Pancreas (tissue), 10 donors: ENCODE measurements at regions not wholly inside any gene's neighbourhood (a gene's known extent, or its start where the extent isn't known, plus 50 kb on each side); places are given as distances from the start of the nearest gene placed in this dataset.
"Not testable (repeated sequence)": the region's sequence is repeated elsewhere in the genome, so short reads cannot be mapped to it uniquely, and the experiment has no call there.

Source experiments
- ATAC-seq, 4 donors: fragments of 200-7000 bp; cut with Tn5 transposase; one replicate each; pipeline versions ENCODE4 v1.8.0 to v1.9.1; 2020; ENCODE audit warnings: mild to moderate bottlenecking in 4 of 4, moderate library complexity in 4 of 4
- DNase-seq, 6 donors: peaks; one replicate each; pipeline ENCODE4 v3.0.0-alpha.2; 2020
- FAIRE-seq: peaks from 2 replicates; lab custom pipeline; 2012; peaks lifted over from hg19 to GRCh38; lab: Jason Lieb, UNC
- H3K27ac ChIP-seq, 4 donors: fragments of 200-600 bp; sonication (generic); 1 replicate in 3 of 4; 2 replicates in 1 of 4; pipeline versions ENCODE4 v1.5.0 to v1.8.0; 2020
- H3K27me3 ChIP-seq, 4 donors: fragments of 200-600 bp; one replicate each; pipeline ENCODE4 v1.8.0; 2021
- H3K36me3 ChIP-seq, 3 donors: fragments of 200-600 bp; sonication (generic) in 1 of 3; one replicate each; pipeline versions ENCODE4 v1.5.0 to v1.8.0; 2020 to 2021
- H3K4me1 ChIP-seq, 3 donors: fragments of 200-600 bp; one replicate each; pipeline ENCODE4 v1.8.0; 2021
- H3K4me3 ChIP-seq, 4 donors: fragments of 200-600 bp; sonication (generic) in 2 of 4; one replicate each; pipeline versions ENCODE4 v1.5.0 to v1.8.0; 2020 to 2021
- H3K9me3 ChIP-seq, 4 donors: fragments of 200-600 bp; one replicate each; pipeline ENCODE4 v1.8.0; 2021
- WGBS, 2 donors: extraction: QIAGEN DNeasy Blood & Tissue Kit; methylation state at CpG; one replicate each; pipeline ENCODE4 v1.1.7; 2013; 5-methylcytosine and 5-hydroxymethylcytosine counted together
- intact Hi-C, 3 donors: fragments of 100-400 bp; cut with DNase I; formaldehyde crosslinking; loops; one replicate each; pipeline versions ENCODE4 v1.11.1 to v1.14.2; 2022
- TF ChIP-seq, protein P1 (sequence below), 4 donors: fragments of 200-600 bp; sonication (generic) in 3 of 4; IDR thresholded peaks; one replicate each; pipeline versions ENCODE4 v1.5.0 to v1.8.0; 2021; ENCODE audit warnings: antibody characterized with exemption in 4 of 4
- donor health status: healthy with polysubstance abuse.
- donor health status: DM: no; HTN: no; CAD: no; lungs with moderate emphysema.
- donor health status: DM: no; HTN: no; CAD: no.
- donor health status: control.
- donor health status: control.
- donor health status: Bipolar disorder and iron deficiency.
- donor health status: DM: yes; HTN: yes; CAD: no.
- donor health status: DM: no; HTN: no; CAD: no.
- donor health status: DM: no; HTN: no; CAD: no.
- donor health status: DM: yes; HTN: yes; CAD: no.

DNA sequence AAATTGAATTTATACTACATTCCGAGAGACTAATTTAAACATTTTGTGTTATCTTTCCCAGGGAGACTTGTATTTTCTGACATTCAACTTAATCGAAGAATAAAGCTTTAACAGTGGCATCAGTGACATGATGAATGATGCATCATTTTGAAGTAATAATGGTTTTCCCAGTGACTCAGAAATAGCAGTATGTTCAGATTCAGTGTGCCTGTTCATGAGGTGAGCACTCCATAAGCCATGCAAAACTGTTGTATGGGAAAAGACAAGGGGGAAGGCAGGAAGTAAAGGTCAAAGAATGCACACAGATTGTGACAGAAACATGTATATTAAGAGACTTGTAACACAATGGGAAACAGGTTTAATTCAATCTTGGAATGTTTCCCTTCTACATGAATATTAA is 1348.2 kb upstream of the GJE1 start:
- intact Hi-C loops, result no loop called here
- no peak overlapping the region for H3K27ac ChIP-seq
- H3K4me3 ChIP-seq, result no peak overlapping the region
- no peaks in the 10 kb centered on the region for H3K36me3 ChIP-seq
- no peak for DNase-seq
- no peak for ATAC-seq
- H3K4me1 ChIP-seq, result peaks cover 0 to 4% (median 0%) of the 10 kb centered on the region in 3 donors
- TF ChIP-seq, protein P1, sequence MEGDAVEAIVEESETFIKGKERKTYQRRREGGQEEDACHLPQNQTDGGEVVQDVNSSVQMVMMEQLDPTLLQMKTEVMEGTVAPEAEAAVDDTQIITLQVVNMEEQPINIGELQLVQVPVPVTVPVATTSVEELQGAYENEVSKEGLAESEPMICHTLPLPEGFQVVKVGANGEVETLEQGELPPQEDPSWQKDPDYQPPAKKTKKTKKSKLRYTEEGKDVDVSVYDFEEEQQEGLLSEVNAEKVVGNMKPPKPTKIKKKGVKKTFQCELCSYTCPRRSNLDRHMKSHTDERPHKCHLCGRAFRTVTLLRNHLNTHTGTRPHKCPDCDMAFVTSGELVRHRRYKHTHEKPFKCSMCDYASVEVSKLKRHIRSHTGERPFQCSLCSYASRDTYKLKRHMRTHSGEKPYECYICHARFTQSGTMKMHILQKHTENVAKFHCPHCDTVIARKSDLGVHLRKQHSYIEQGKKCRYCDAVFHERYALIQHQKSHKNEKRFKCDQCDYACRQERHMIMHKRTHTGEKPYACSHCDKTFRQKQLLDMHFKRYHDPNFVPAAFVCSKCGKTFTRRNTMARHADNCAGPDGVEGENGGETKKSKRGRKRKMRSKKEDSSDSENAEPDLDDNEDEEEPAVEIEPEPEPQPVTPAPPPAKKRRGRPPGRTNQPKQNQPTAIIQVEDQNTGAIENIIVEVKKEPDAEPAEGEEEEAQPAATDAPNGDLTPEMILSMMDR (IDR thresholded peaks at IDR 0.05), result no peak
- H3K27me3 ChIP-seq, result no peaks in the 10 kb centered on the region
- 61 to 74% methylated on average over 2 of the region's 2 CpGs for whole genome bisulfite sequencing, 2 donors
- no peaks in the 10 kb centered on the region for H3K9me3 ChIP-seq
- FAIRE-seq, result no peak

DNA sequence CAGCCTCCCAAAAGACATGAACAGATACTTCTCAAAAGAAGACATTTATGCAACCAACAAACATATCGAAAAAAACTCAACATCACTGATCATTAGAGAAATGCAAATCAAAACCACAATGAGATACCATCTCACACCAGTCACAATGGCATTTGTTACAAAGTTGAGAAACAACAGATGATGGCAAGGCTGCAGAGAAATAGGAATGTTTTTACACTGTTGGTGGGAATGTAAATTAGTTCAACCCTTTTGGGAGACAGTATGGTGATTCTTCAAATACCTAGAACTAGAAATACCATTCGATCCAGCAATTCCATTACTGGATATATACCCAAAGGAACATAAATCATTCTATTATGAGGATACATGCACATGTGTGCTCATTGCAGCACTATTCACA is 1349.2 kb upstream of the GJE1 start:
- FAIRE-seq, ATAC-seq, H3K4me1 ChIP-seq, H3K27me3 ChIP-seq, H3K4me3 ChIP-seq, intact Hi-C loops, H3K36me3 ChIP-seq, H3K27ac ChIP-seq, H3K9me3 ChIP-seq, DNase-seq: not testable (repeated sequence)
- WGBS, 2 donors, result 70 to 73% methylated on average over 2 of the region's 2 CpGs

DNA sequence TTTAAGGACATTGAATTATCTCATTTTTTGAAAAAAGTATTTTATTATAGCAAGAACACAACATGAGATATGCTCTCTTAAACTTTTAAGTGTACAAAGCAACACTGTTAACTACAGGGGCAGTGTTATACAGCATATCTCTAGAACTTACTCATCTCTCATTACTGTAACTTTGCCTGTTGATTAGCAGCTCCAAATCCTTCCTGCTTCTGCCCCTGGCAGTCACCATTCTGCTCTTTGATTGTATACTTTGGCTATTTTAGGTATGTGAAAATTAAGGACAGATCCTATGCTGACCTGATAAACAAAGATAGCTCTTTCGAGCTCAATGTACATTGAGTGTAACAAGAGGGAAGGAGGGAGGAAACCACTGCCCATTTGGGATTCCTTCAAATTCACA is 1349.8 kb upstream of the GJE1 start:
- TF ChIP-seq, protein P1 (IDR thresholded peaks at IDR 0.05), result no peak
- no peaks in the 10 kb centered on the region for H3K27me3 ChIP-seq

DNA sequence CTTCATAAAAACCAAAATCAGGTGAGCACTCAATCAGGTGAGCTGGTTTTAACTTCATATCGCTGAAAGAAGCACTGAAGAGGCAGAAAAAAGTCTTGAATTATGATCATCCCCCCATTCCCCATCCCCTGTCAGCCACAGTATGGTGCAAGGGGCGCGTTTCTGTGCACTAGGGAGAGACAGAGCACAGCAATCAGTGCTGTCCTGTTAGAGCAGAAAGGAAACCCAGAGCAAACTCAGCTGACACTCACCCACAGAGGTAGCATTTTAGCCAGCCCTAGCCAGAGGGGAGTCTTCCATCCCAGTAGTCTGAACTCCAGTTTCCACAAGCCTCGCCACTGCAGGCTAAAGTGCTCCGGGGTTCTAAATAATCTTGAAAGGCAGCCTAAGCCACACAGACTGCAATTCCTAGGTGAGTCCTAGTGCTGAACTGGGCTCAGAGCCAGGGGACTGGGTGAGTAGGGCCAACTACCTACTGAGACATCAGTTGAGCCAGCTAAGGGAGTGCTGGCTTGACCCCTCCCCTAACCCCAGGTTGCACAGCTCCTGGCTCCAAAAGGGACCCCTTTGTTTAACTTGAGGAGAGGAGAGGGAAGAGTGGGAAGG is 1352.6 kb upstream of the GJE1 start:
- FAIRE-seq (no peak), DNase-seq (no peak), ATAC-seq (no peak)
- H3K27ac ChIP-seq, result no peak overlapping the region
- H3K27me3 ChIP-seq, result no peaks in the 10 kb centered on the region
- no peaks in the 10 kb centered on the region for H3K9me3 ChIP-seq
- peaks cover 0 to 4% (median 0%) of the 10 kb centered on the region in 3 donors for H3K4me1 ChIP-seq
- H3K36me3 ChIP-seq, result no peaks in the 10 kb centered on the region
- H3K4me3 ChIP-seq, result no peak overlapping the region
- TF ChIP-seq, protein P1 (IDR thresholded peaks at IDR 0.05), result no peak
- 68 to 91% methylated on average over 5 of the region's 5 CpGs for WGBS, 2 donors
- intact Hi-C loops, result no loop called here

More for the DNA sequence above, 1349.8 kb upstream of the GJE1 start:
- ATAC-seq (no peak), DNase-seq (no peak), FAIRE-seq (no peak)
- Histone ChIP-seq H3K4me3 (no peak overlapping the region), H3K4me1 (peaks cover 0 to 4% (median 0%) of the 10 kb centered on the region in 3 donors), H3K36me3 (no peaks in the 10 kb centered on the region), H3K9me3 (no peaks in the 10 kb centered on the region), H3K27ac (no peak overlapping the region)
- intact Hi-C loops, result no loop called here
- 71 to 77% methylated on average over 1 of the region's 1 CpG for WGBS, 2 donors

DNA sequence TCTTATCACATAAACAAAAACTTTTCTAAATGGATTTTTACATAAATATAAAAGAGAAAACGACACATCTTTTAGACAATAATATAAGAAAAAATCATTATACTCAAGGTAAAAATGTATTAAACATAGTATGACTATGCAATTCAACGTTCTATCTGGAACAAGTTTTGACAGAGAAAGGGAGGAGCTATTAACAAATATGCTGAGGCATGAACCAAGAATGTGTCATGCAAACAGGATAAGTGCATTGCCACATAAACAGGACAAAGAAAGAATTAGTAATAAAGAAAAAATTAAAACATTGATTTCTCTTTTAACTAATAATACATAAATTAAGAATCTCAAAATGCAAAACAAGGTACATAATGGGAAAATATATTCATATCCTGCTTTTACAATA is 1353.4 kb upstream of the GJE1 start:
- intact Hi-C loops, result no loop called here
- 59 to 60% methylated on average over 2 of the region's 2 CpGs for WGBS, 2 donors
- peak; percentile 56 for FAIRE-seq

More for the DNA sequence above, 1353.4 kb upstream of the GJE1 start:
- Histone ChIP-seq H3K9me3 (no peaks in the 10 kb centered on the region), H3K4me3 (no peak overlapping the region), H3K4me1 (no peaks in the 10 kb centered on the region), H3K27me3 (no peaks in the 10 kb centered on the region), H3K27ac (no peak overlapping the region), H3K36me3 (no peaks in the 10 kb centered on the region)
- TF ChIP-seq, protein P1 (IDR thresholded peaks at IDR 0.05), result no peak
- DNase-seq (no peak), ATAC-seq (no peak)
